B cell (primary cell): ENCODE measurements at regions not wholly inside any gene's neighbourhood (a gene's known extent, or its start where the extent isn't known, plus 50 kb on each side); places are given as distances from the start of the nearest gene placed in this dataset.

Source experiments
- CTCF ChIP-seq: fragments of 200-600 bp; IDR thresholded peaks from one replicate; pipeline ENCODE4 v1.8.0; 2022; ENCODE audit warnings: antibody characterized with exemption, mild to moderate bottlenecking
- EZH2 ChIP-seq: IDR thresholded peaks from 2 replicates; pipeline ENCODE4 v1.6.1; 2012; ENCODE audit warnings: borderline replicate concordance, low read depth, mild to moderate bottlenecking, moderate library complexity, low read length; ENCODE audit not compliant: insufficient read depth, poor library complexity, severe bottlenecking

- TF ChIP-seq EZH2 (no peak), CTCF (no peak)
These were observed 269.2 kb downstream of the ALG10 start for GRCh38 chr12:34291426-34291901.
